CD14-positive monocyte (primary cell): ENCODE measurements at regions not wholly inside any gene's neighbourhood (a gene's known extent, or its start where the extent isn't known, plus 50 kb on each side); places are given as distances from the start of the nearest gene placed in this dataset.

Source experiments
- DNase-seq, 3 donors: peaks; one replicate each; pipeline ENCODE4 v3.0.0-alpha.2; 2011 to 2022
- H2AFZ ChIP-seq: 2 replicates; pipeline ENCODE4 v1.6.0; 2012; ENCODE audit warnings: mild to moderate bottlenecking, low read depth, low read length, inconsistent platforms; ENCODE audit not compliant: insufficient read depth, poor library complexity, severe bottlenecking
- H3K27ac ChIP-seq, 2 donors: 1 replicate in 1 of 2; 2 replicates in 1 of 2; pipeline ENCODE4 v1.5.1; 2012 to 2013; ENCODE audit warnings: low read length in 2 of 2, control low read depth in 1 of 2, inconsistent platforms in 1 of 2, low read depth in 1 of 2, mild to moderate bottlenecking in 1 of 2
- H3K27me3 ChIP-seq, 2 donors: one replicate each; pipeline versions ENCODE4 v1.6.0 to v1.6.1; 2011 to 2013; ENCODE audit warnings: low read length in 2 of 2; ENCODE audit not compliant: control insufficient read depth in 2 of 2, insufficient read depth in 2 of 2
- H3K36me3 ChIP-seq, 2 donors: replicated peaks in 1 of 2; 1 replicate in 1 of 2; 2 replicates in 1 of 2; pipeline versions ENCODE4 v1.5.1 to v1.6.1; 2012 to 2013; ENCODE audit warnings: low read length in 2 of 2, control low read depth in 1 of 2, inconsistent platforms in 1 of 2, mild to moderate bottlenecking in 1 of 2; ENCODE audit not compliant: insufficient read depth in 2 of 2, control insufficient read depth in 1 of 2
- H3K4me1 ChIP-seq, 2 donors: 1 replicate in 1 of 2; 2 replicates in 1 of 2; pipeline versions ENCODE4 v1.5.1 to v1.6.1; 2012 to 2013; ENCODE audit warnings: low read length in 2 of 2, control low read depth in 1 of 2, inconsistent platforms in 1 of 2, mild to moderate bottlenecking in 1 of 2, moderate library complexity in 1 of 2; ENCODE audit not compliant: insufficient read depth in 2 of 2, control insufficient read depth in 1 of 2
- H3K4me2 ChIP-seq: replicated peaks from 2 replicates; pipeline ENCODE3; 2012; ENCODE audit warnings: low read length, moderate library complexity, mild to moderate bottlenecking; ENCODE audit not compliant: poor library complexity, severe bottlenecking; ENCODE audit errors: extremely low read depth
- H3K4me3 ChIP-seq, 3 experiments: fragments of 200-600 bp in 1 of 3; sonication (generic) in 1 of 3; replicated peaks in 1 of 3; 1 replicate in 2 of 3; 2 replicates in 1 of 3; pipeline ENCODE4 v1.5.1; 2011 to 2013; ENCODE audit warnings: low read length in 3 of 3, mild to moderate bottlenecking in 3 of 3, control low read depth in 2 of 3, low read depth in 2 of 3, inconsistent platforms in 1 of 3, moderate library complexity in 1 of 3
- H3K79me2 ChIP-seq: 2 replicates; pipeline ENCODE4 v1.6.0; 2012; ENCODE audit warnings: mild to moderate bottlenecking, control low read depth, inconsistent platforms, low read length, moderate library complexity; ENCODE audit not compliant: insufficient read depth
- H3K9ac ChIP-seq: 2 replicates; pipeline ENCODE4 v1.6.0; 2017; ENCODE audit warnings: low read length, mild to moderate bottlenecking; ENCODE audit not compliant: insufficient read depth, poor library complexity, severe bottlenecking
- H3K9me3 ChIP-seq, 2 donors: replicated peaks in 1 of 2; 1 replicate in 1 of 2; 2 replicates in 1 of 2; pipeline versions ENCODE4 v1.5.1 to v1.6.1; 2012 to 2013; ENCODE audit warnings: low read length in 2 of 2, control low read depth in 1 of 2; ENCODE audit not compliant: control insufficient read depth in 1 of 2, insufficient read depth in 1 of 2
- H4K20me1 ChIP-seq: 2 replicates; pipeline ENCODE4 v1.6.0; 2012; ENCODE audit warnings: mild to moderate bottlenecking, low read length, control low read depth, moderate library complexity; ENCODE audit not compliant: insufficient read depth
- H3K27ac Mint-ChIP-seq, 7 donors: one replicate each; pipeline ENCODE4 v1.8.0; 2020; ENCODE audit warnings: mild to moderate bottlenecking in 7 of 7, mixed read lengths in 7 of 7, moderate library complexity in 6 of 7, inconsistent platforms in 2 of 7
- H3K27me3 Mint-ChIP-seq, 3 donors: one replicate each; pipeline ENCODE4 v1.8.0; 2021 to 2022; ENCODE audit warnings: low read depth in 3 of 3, mild to moderate bottlenecking in 3 of 3, mixed read lengths in 3 of 3, moderate library complexity in 3 of 3, inconsistent platforms in 1 of 3
- H3K36me3 Mint-ChIP-seq, 2 donors: one replicate each; pipeline ENCODE4 v1.8.0; 2020; ENCODE audit warnings: mixed read lengths in 2 of 2, inconsistent platforms in 1 of 2, mild to moderate bottlenecking in 1 of 2
- H3K4me1 Mint-ChIP-seq: one replicate; pipeline ENCODE4 v1.8.0; 2020; ENCODE audit warnings: mild to moderate bottlenecking, mixed read lengths
- H3K4me3 Mint-ChIP-seq, 2 donors: one replicate each; pipeline ENCODE4 v1.8.0; 2020; ENCODE audit warnings: mild to moderate bottlenecking in 2 of 2, mixed read lengths in 2 of 2, moderate library complexity in 1 of 2
- H3K9me3 Mint-ChIP-seq, 7 donors: one replicate each; pipeline ENCODE4 v1.8.0; 2020 to 2022; ENCODE audit warnings: mixed read lengths in 7 of 7, mild to moderate bottlenecking in 6 of 7, moderate library complexity in 6 of 7, inconsistent platforms in 2 of 7
- CTCF ChIP-seq: fragments of 200-600 bp; IDR thresholded peaks from one replicate; pipeline ENCODE4 v1.8.0; 2022; ENCODE audit warnings: antibody characterized with exemption, mild to moderate bottlenecking
- WGBS: methylation state at CpG from one replicate; pipeline ENCODE4 v1.1.5; 2013; ENCODE audit warnings: missing lambda C conversion rate; ENCODE audit not compliant: insufficient coverage; 5-methylcytosine and 5-hydroxymethylcytosine counted together
- intact Hi-C, 2 donors: fragments of 100-400 bp; cut with micrococcal nuclease; formaldehyde crosslinking; loops; one replicate each; pipeline versions ENCODE4 v1.15.0 to v1.15.1; 2023

- Mint-ChIP-seq H3K27ac (no peak overlapping the region), H3K4me1 (no peaks in the 10 kb centered on the region), H3K36me3 (no peaks in the 10 kb centered on the region), H3K27me3 (peaks cover 0 to 6% (median 1%) of the 10 kb centered on the region in 3 donors), H3K9me3 (peaks cover 0 to 14% (median 6%) of the 10 kb centered on the region in 7 donors), H3K4me3 (no peak overlapping the region)
- Histone ChIP-seq H4K20me1 (no peaks in the 10 kb centered on the region), H3K4me3 (no peak overlapping the region), H3K9me3 (peaks cover 0 to 3% of the 10 kb centered on the region in 2 donors), H3K9ac (no peak overlapping the region), H3K79me2 (no peaks in the 10 kb centered on the region), H2AFZ (no peak overlapping the region), H3K27me3 (peaks cover 0 to 11% of the 10 kb centered on the region in 2 donors), H3K27ac (no peak overlapping the region), H3K4me2 (no peak overlapping the region), H3K36me3 (no peaks in the 10 kb centered on the region), H3K4me1 (no peaks in the 10 kb centered on the region)
- intact Hi-C loops, result no loop called here
- WGBS, result no CpG with 5 or more reads among the region's 3 CpGs
- no peak for DNase-seq
- no peak for TF ChIP-seq CTCF
These were observed 262.7 kb downstream of the WDR11 start for GRCh38 chr10:121113911-121114310.

GRCh38 chr10:121115154-121115553, 264.0 kb downstream of the WDR11 start:
- Histone ChIP-seq H3K9ac (no peak overlapping the region), H4K20me1 (no peaks in the 10 kb centered on the region), H3K4me3 (no peak overlapping the region), H3K9me3 (peaks cover 0 to 3% of the 10 kb centered on the region in 2 donors), H3K79me2 (no peaks in the 10 kb centered on the region), H3K4me2 (no peak overlapping the region), H3K4me1 (no peaks in the 10 kb centered on the region), H2AFZ (no peak overlapping the region), H3K27ac (no peak overlapping the region), H3K27me3 (peaks cover 0 to 6% of the 10 kb centered on the region in 2 donors), H3K36me3 (no peaks in the 10 kb centered on the region)
- no CpG with 5 or more reads among the region's 1 CpG for WGBS
- intact Hi-C loops, result no loop called here
- no peak for DNase-seq
- peaks cover 0 to 11% (median 1%) of the 10 kb centered on the region in 3 donors for H3K27me3 Mint-ChIP-seq
- no peaks in the 10 kb centered on the region for H3K4me1 Mint-ChIP-seq
- no peak overlapping the region for H3K4me3 Mint-ChIP-seq
- H3K27ac Mint-ChIP-seq, result no peak overlapping the region
- no peak for TF ChIP-seq CTCF
- peaks cover 0 to 14% (median 3%) of the 10 kb centered on the region in 7 donors for H3K9me3 Mint-ChIP-seq
- H3K36me3 Mint-ChIP-seq, result no peaks in the 10 kb centered on the region
